ENCODE measurements at regions not wholly inside any gene's neighbourhood (a gene's known extent, or its start where the extent isn't known, plus 50 kb on each side); places are given as distances from the start of the nearest gene placed in this dataset.

DNA sequence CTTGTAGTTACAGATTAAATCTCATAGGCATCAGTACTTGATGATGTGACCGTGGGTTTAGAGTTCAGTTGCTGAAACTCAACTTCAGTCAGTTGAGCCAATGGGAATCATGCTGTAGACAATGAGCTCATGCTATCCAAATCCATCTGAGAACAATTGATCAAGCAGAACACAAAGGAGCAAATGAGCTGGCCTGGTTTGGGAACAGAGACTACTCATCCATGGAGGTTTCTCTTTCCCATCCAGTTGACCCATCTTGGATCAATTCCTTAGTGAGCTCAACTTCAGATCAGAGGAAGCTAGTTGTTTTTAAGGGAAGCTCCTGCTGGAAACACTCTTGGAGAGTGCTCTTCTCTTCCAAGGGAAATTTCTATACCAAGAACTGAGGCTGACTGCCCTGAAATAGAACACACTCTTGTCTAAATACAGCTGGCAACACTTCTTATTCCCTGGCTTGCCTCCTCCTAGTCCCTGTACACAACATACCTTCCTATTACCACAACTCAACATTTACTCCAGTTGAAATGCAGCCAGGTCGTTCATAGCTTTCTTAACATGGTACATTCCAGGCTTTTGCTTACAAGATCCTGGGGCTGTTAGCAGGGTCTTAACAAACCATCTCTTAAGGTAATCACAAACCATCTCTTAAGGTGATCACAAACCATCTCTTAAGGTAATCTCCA, 203.9 kb upstream of the PRDM1 start:
- DNase-seq (ENCODE audit: low read depth) = no peak

DNA sequence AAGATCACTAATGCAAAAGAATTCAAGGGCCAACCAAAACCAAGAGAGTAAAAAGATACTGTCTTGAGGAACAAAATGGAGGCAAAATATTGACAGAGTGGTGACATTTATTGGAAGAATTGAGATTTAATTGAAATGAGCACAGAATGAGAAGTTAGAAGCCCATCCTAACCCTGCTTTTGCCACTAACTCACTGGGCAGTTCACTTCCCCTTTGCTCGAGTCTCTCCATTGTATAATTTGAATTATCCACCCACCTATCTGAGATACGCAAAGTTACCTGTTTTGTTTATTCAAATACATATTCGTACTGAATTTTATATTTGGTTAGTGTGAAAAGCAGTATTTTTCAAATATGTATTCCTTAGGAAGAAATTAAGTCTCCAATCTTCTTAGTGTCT, 204.5 kb upstream of the PRDM1 start:
- no peaks in the 10 kb centered on the region for H3K36me3 ChIP-seq (ENCODE audit: control insufficient read depth, insufficient read depth, low read length)
- no peak for DNase-seq (ENCODE audit: low read depth)
- TF ChIP-seq, protein P1, sequence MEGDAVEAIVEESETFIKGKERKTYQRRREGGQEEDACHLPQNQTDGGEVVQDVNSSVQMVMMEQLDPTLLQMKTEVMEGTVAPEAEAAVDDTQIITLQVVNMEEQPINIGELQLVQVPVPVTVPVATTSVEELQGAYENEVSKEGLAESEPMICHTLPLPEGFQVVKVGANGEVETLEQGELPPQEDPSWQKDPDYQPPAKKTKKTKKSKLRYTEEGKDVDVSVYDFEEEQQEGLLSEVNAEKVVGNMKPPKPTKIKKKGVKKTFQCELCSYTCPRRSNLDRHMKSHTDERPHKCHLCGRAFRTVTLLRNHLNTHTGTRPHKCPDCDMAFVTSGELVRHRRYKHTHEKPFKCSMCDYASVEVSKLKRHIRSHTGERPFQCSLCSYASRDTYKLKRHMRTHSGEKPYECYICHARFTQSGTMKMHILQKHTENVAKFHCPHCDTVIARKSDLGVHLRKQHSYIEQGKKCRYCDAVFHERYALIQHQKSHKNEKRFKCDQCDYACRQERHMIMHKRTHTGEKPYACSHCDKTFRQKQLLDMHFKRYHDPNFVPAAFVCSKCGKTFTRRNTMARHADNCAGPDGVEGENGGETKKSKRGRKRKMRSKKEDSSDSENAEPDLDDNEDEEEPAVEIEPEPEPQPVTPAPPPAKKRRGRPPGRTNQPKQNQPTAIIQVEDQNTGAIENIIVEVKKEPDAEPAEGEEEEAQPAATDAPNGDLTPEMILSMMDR (IDR thresholded peaks at IDR 0.05; ENCODE audit: insufficient read depth, low read length, poor library complexity, severe bottlenecking) = no peak
- H3K27me3 ChIP-seq (ENCODE audit: control insufficient read depth, insufficient read depth, low read length) = peaks cover 2% of the 10 kb centered on the region
- H3K4me3 ChIP-seq (ENCODE audit: low read depth, low read length) = no peak overlapping the region

More for the DNA sequence above, 203.9 kb upstream of the PRDM1 start:
- H3K36me3 ChIP-seq (ENCODE audit: control insufficient read depth, insufficient read depth, low read length) = no peaks in the 10 kb centered on the region
- peaks cover 2% of the 10 kb centered on the region for H3K27me3 ChIP-seq (ENCODE audit: control insufficient read depth, insufficient read depth, low read length)
- no peak overlapping the region for H3K4me3 ChIP-seq (ENCODE audit: low read depth, low read length)
- TF ChIP-seq, protein P1 (IDR thresholded peaks at IDR 0.05; ENCODE audit: insufficient read depth, low read length, poor library complexity, severe bottlenecking) = no peak

DNA sequence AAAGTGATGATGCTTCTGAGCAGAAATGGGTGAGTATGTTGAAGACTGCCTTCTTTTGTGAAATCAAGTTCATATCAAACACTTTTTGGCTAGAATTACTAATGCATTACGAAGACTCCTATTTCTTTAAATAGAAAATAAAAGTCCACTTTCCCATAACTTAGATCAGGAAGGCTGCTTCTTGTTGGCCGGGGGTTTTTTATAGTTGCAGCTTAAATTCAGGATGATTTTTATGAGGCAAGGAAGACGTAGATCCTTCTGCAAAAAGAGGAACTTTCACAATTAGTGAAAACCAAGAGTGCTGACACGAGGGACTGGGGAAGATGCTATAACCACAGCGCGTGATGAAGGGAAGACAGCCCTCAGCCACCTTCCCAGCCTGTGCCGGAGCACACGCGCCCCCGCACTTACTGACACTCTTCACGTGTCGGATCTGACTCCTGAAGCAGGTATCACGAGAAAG, 206.1 kb upstream of the PRDM1 start:
- TF ChIP-seq, protein P1 (IDR thresholded peaks at IDR 0.05; ENCODE audit: insufficient read depth, low read length, poor library complexity, severe bottlenecking) = no peak
- Histone ChIP-seq H3K36me3 (ENCODE audit: control insufficient read depth, insufficient read depth, low read length) (no peaks in the 10 kb centered on the region), H3K27me3 (ENCODE audit: control insufficient read depth, insufficient read depth, low read length) (peaks cover 2% of the 10 kb centered on the region), H3K4me3 (ENCODE audit: low read depth, low read length) (no peak overlapping the region)
- DNase-seq (ENCODE audit: low read depth) = no peak

DNA sequence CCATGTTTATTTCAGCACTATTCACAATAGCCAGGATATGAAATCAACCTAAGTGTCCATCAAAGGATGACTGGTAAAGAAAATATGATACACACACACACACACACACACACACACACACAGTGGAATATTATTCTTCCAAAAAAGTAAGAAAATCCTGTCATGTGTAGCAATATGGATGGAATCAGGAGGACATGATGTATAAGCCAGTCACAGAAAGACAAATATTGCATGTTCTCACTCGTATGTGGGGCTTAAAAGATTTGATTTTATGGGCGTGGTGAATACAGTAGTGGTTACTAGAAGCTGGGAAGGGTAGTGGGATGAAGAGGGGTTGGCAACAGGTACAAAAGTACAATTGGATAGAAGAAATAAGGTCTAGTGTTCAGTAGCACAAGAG, 207.0 kb upstream of the PRDM1 start:
- DNase-seq (ENCODE audit: low read depth) = no peak
- TF ChIP-seq, protein P1 (IDR thresholded peaks at IDR 0.05; ENCODE audit: insufficient read depth, low read length, poor library complexity, severe bottlenecking) = no peak
- no peak overlapping the region for H3K4me3 ChIP-seq (ENCODE audit: low read depth, low read length)
- no peaks in the 10 kb centered on the region for H3K36me3 ChIP-seq (ENCODE audit: control insufficient read depth, insufficient read depth, low read length)
- H3K27me3 ChIP-seq (ENCODE audit: control insufficient read depth, insufficient read depth, low read length) = peaks cover 2% of the 10 kb centered on the region

DNA sequence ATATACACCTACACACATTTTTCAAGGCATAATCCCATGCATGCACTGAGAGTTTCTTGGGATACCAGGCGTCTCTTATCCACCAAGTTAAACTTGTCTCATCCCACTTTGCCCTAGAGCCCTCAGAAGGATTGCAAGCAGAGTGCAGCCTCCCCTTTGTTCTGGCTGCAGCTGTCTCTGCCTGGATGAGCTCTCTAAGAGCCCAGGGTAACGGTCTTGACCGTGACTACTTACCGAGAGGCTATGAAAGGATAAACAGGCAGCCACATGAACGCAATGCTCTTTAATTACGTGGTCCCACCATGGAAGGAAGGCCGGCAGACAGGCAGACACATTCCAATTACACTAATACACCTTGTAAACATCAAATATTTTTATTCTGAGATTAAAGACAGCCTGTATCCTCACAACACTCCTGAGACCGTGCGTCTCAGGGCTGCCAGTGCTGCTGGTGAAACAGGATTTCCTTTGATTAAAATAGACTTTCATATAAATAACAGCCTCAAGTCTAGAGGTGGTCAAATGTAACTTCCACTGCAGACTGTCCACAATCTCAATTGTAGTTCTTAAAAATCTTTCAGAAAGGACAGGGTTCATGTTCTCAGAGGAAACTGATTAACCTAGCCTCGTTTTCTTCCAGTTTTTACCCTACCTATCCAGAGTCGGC, 210.0 kb upstream of the PRDM1 start:
- H3K4me3 ChIP-seq (ENCODE audit: low read depth, low read length) = no peak overlapping the region
- no peaks in the 10 kb centered on the region for H3K36me3 ChIP-seq (ENCODE audit: control insufficient read depth, insufficient read depth, low read length)
- H3K27me3 ChIP-seq (ENCODE audit: control insufficient read depth, insufficient read depth, low read length) = peaks cover 2% of the 10 kb centered on the region
- TF ChIP-seq, protein P1 (IDR thresholded peaks at IDR 0.05; ENCODE audit: insufficient read depth, low read length, poor library complexity, severe bottlenecking) = no peak
- no peak for DNase-seq (ENCODE audit: low read depth)
